ENCODE measurements at regions not wholly inside any gene's neighbourhood (a gene's known extent, or its start where the extent isn't known, plus 50 kb on each side); places are given as distances from the start of the nearest gene placed in this dataset.

DNA sequence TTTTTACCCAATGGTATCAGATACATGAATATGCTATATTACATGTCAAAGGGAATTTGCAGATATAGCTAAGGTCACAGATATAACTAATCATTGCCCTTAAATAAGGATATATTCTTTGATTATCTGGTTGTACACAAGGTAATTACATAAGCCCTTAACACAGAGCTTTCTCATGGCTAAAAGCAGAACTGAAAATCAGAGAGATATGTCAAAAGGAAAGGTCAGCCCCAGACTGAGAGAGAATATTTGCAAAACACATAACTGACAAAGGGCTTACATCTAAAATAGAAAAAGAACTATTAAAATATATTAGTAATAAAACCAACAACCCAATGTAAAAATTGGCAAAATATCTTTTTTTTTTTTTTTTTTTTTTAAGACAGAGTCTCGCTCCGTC is 1029.5 kb upstream of the LRRN3 start:
- TF ChIP-seq, protein P1, sequence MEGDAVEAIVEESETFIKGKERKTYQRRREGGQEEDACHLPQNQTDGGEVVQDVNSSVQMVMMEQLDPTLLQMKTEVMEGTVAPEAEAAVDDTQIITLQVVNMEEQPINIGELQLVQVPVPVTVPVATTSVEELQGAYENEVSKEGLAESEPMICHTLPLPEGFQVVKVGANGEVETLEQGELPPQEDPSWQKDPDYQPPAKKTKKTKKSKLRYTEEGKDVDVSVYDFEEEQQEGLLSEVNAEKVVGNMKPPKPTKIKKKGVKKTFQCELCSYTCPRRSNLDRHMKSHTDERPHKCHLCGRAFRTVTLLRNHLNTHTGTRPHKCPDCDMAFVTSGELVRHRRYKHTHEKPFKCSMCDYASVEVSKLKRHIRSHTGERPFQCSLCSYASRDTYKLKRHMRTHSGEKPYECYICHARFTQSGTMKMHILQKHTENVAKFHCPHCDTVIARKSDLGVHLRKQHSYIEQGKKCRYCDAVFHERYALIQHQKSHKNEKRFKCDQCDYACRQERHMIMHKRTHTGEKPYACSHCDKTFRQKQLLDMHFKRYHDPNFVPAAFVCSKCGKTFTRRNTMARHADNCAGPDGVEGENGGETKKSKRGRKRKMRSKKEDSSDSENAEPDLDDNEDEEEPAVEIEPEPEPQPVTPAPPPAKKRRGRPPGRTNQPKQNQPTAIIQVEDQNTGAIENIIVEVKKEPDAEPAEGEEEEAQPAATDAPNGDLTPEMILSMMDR (IDR thresholded peaks at IDR 0.05) = no peak
- no peak for TF ChIP-seq POLR2A (IDR thresholded peaks at IDR 0.05)

Measured in thyroid gland (tissue), 4 donors.